ENCODE measurements at regions not wholly inside any gene's neighbourhood (a gene's known extent, or its start where the extent isn't known, plus 50 kb on each side); places are given as distances from the start of the nearest gene placed in this dataset.

DNA sequence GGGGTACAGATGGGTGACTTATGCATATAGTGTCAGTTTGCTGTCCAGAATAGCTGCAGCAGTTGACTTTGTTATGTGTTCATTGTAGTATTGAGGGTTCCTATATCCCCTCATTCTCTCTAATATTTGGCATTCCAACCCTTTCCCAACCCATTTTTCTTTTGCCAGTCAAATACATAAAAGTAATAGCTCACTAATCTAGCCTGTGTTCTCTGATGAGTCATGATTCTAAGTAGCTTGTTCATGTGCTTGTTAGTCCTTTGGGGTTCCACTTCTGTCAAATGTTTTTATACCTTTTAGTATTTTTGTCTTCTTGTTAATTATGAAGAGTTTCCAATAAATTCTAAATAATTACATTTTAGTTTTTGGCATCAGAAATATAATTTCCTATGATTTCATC, 99.2 kb upstream of the MROH9 start:
- no peak for TF ChIP-seq EP300 (IDR thresholded peaks at IDR 0.05; ENCODE audit: borderline replicate concordance)
- TF ChIP-seq TAF1 (IDR thresholded peaks at IDR 0.05; ENCODE audit: low read depth), result no peak
- no peak for TF ChIP-seq CREB1 (IDR thresholded peaks at IDR 0.05; ENCODE audit: low read depth)
- TF ChIP-seq, protein P1, sequence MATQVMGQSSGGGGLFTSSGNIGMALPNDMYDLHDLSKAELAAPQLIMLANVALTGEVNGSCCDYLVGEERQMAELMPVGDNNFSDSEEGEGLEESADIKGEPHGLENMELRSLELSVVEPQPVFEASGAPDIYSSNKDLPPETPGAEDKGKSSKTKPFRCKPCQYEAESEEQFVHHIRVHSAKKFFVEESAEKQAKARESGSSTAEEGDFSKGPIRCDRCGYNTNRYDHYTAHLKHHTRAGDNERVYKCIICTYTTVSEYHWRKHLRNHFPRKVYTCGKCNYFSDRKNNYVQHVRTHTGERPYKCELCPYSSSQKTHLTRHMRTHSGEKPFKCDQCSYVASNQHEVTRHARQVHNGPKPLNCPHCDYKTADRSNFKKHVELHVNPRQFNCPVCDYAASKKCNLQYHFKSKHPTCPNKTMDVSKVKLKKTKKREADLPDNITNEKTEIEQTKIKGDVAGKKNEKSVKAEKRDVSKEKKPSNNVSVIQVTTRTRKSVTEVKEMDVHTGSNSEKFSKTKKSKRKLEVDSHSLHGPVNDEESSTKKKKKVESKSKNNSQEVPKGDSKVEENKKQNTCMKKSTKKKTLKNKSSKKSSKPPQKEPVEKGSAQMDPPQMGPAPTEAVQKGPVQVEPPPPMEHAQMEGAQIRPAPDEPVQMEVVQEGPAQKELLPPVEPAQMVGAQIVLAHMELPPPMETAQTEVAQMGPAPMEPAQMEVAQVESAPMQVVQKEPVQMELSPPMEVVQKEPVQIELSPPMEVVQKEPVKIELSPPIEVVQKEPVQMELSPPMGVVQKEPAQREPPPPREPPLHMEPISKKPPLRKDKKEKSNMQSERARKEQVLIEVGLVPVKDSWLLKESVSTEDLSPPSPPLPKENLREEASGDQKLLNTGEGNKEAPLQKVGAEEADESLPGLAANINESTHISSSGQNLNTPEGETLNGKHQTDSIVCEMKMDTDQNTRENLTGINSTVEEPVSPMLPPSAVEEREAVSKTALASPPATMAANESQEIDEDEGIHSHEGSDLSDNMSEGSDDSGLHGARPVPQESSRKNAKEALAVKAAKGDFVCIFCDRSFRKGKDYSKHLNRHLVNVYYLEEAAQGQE (IDR thresholded peaks at IDR 0.05; ENCODE audit: low read depth), result no peak
- no peak for TF ChIP-seq ZBTB7A (IDR thresholded peaks at IDR 0.05; ENCODE audit: low read depth)
- no peak for TF ChIP-seq CEBPB (IDR thresholded peaks at IDR 0.05)

All from Ishikawa (cell line).